Astrocyte of the spinal cord (primary cell): ENCODE measurements at regions not wholly inside any gene's neighbourhood (a gene's known extent, or its start where the extent isn't known, plus 50 kb on each side); places are given as distances from the start of the nearest gene placed in this dataset.

Experiments
- DNase-seq: peaks from one replicate; pipeline ENCODE4 v3.0.0; 2011; ENCODE audit warnings: low read depth, low spot score
- H3K4me3 ChIP-seq: 2 replicates; pipeline ENCODE4 v1.5.1; 2011; ENCODE audit warnings: low read depth, mild to moderate bottlenecking, low read length, moderate library complexity
- in situ Hi-C: cut with HindIII; loops from 2 replicates; pipeline ENCODE4 v1.10.0; 2017; ENCODE audit warnings: low sequenced_read_pairs
- TF ChIP-seq, protein P1 (sequence below): IDR thresholded peaks from 2 replicates; pipeline ENCODE4 v1.5.1; 2012; ENCODE audit warnings: low read depth, mild to moderate bottlenecking, low read length, inconsistent platforms

DNA sequence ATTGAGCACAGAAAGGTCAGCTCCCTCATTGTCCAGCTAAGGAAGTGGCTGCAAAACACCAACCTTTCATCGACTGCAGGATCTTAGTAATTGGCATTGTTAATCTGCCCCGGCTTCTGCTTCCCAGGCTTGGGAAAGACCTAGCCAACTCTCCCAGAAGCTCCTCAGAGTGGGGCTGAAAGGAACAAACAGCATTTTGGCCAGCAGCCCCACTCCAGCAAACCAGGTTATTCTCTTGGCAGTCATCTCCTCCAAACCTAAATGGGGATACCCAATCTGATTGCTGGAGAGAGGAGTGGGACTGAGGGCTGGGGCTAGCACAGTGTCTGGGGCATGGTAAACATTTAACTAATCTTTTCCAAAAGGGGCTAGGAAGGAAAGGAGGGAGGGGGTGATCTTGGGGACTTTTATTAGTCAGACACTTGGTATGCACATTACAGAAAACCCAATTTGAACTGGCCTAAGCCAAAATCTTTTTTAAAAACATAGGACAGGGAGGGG is 294.4 kb downstream of the MN1 start:
- in situ Hi-C loops: no loop called here
- no peak for DNase-seq
- no peak overlapping the region for H3K4me3 ChIP-seq

DNA sequence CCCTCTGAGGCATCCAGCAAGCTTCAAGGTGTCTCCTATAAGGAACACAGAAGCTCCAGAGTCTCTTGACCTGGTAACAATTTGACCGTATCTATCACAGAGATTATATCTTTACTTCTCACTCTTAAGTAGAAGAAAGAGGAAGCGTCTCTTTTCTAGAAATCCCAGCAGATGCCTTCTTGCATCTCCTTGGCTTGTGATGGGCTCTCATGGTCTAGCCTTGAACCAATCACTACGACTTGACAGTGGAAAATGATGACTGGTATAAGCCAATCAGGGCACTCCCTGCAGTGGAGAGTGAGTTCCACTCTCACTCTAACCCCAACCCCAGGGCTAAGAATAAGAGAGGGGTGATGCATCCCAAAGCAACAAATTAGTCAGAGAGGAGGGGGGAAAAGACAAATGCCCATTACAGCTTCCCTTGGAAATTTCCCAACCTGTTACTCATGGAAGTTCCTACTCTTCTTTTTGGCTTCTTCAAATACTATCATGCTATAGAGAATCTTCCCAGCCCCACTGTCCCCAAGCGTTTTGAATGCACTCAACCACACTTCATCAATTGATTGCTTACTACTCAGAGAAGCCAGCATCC is 293.5 kb downstream of the MN1 start:
- no peak for DNase-seq
- TF ChIP-seq, protein P1, sequence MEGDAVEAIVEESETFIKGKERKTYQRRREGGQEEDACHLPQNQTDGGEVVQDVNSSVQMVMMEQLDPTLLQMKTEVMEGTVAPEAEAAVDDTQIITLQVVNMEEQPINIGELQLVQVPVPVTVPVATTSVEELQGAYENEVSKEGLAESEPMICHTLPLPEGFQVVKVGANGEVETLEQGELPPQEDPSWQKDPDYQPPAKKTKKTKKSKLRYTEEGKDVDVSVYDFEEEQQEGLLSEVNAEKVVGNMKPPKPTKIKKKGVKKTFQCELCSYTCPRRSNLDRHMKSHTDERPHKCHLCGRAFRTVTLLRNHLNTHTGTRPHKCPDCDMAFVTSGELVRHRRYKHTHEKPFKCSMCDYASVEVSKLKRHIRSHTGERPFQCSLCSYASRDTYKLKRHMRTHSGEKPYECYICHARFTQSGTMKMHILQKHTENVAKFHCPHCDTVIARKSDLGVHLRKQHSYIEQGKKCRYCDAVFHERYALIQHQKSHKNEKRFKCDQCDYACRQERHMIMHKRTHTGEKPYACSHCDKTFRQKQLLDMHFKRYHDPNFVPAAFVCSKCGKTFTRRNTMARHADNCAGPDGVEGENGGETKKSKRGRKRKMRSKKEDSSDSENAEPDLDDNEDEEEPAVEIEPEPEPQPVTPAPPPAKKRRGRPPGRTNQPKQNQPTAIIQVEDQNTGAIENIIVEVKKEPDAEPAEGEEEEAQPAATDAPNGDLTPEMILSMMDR: no peak
- in situ Hi-C loops: no loop called here
- no peak overlapping the region for H3K4me3 ChIP-seq

More for the DNA sequence above, 294.4 kb downstream of the MN1 start:
- TF ChIP-seq, protein P1: no peak

DNA sequence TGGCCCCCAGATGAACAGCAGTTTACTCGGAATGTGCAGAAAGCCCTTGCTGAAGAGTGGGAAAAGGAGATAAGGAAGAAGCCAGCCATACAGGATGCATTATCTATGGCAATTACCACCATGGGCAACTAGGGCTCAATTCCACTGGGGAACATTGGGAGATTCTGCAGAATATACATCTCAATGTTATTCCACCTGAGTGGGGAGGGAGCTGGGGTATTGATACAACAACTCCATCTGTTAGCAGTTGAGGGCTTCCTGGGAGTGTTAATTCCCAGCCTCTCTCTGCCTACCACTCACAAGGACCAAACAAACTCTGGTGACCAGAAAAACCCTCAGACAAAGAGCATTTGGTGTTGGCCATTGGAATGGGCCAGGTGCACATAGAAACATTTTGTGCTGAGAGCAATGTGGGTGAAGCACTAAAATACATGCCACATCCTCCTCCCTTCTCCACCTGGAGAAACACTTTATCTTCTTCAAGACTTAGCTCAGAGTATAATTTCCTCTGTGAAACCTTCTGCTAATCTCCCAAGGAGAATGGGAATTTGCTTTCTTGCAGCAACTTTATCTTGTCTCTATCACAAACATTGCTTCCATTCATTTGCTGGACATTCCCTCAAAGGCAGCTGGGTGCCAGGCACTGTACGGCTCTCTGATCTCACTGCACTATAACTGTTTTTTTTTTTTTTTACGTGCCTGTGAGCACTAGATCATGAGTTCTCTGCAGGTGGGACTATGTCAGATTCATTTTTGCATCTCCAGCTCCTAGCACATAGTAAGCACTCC is 292.2 kb downstream of the MN1 start:
- DNase-seq: no peak

DNA sequence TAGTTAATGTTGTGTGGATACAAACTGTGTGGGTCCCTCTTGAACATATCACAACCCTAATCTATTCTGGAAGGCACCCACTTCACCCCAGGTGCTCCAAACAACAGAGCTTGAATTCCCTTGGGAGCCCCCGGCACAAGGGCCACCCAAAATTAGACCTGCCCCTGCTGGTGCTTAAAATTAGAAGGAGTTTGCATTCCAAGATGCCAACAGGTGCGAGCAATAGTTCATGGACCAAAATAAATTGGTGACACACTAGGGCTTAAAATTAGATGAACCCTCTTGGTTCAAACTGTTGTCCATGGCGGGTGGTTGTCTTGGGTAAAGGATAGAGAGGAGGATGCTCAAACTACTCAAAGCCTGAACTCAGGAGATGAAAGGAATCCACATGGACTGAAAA is 291.5 kb downstream of the MN1 start:
- no peak overlapping the region for H3K4me3 ChIP-seq
- TF ChIP-seq, protein P1: no peak
- DNase-seq: no peak
- in situ Hi-C loops: no loop called here

More for the DNA sequence above, 292.2 kb downstream of the MN1 start:
- no peak overlapping the region for H3K4me3 ChIP-seq
- in situ Hi-C loops: no loop called here
- TF ChIP-seq, protein P1: no peak

DNA sequence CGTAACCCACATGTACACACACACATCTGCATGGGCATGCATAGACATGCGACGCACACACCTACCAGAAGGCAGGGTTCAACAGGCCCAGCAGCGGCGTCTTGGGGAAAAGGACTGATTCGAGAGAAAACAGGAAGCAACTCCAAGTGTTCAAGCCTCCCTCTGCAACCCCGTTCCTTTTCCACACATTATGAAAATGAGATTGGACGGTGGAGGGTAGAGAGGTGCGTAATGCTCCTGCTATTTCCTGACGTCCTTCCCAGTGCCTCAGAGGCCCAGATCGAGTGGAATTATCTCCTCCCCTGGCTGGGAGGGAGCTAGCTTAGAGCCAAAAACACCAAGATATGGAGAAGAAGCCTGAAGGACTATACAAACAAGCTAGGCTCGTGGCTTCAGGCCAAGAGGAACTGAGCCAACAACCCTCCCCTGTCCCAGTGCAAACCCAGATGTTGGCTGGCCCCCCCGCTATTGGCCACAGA is 289.2 kb downstream of the MN1 start:
- peak; percentile 95 for DNase-seq
- in situ Hi-C loops: no loop called here
- no peak overlapping the region for H3K4me3 ChIP-seq

DNA sequence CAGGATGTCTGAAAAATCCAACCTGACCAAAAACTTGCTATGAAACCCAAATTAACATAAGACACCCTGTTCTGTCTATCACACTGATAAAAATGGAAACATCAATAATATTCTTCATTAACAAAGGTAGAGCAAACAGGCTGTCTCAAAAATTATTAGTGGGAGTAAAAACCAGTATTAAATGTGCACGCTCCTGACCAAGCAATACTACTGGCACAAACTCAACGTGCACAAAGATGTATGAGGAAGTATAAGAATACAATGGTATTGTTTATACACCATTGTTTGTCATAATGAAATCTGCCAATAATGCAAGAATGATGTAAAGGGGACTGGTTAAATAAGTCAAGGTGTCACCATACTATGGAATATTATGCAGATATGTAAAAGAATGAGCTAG is 288.5 kb downstream of the MN1 start:
- in situ Hi-C loops: no loop called here
- TF ChIP-seq, protein P1: no peak
- H3K4me3 ChIP-seq: no peak overlapping the region
- DNase-seq: no peak

More for the DNA sequence above, 289.2 kb downstream of the MN1 start:
- TF ChIP-seq, protein P1: no peak
